Stomach (tissue), 8 donors: ENCODE measurements at regions not wholly inside any gene's neighbourhood (a gene's known extent, or its start where the extent isn't known, plus 50 kb on each side); places are given as distances from the start of the nearest gene placed in this dataset.

Source experiments
- DNase-seq, 2 donors: peaks; one replicate each; pipeline versions ENCODE4 v3.0.0 to v3.0.0-alpha.2; 2013 to 2019
- H3K27ac ChIP-seq, 5 donors: fragments of 200-600 bp in 4 of 5; sonication (generic) in 4 of 5; one replicate each; pipeline ENCODE4 v1.5.1; 2013 to 2019; ENCODE audit warnings: mild to moderate bottlenecking in 1 of 5, moderate library complexity in 1 of 5
- H3K27me3 ChIP-seq, 3 donors: fragments of 200-600 bp; sonication (generic); one replicate each; pipeline ENCODE4 v1.5.1; 2017 to 2019; ENCODE audit warnings: mixed run types in 1 of 3
- H3K36me3 ChIP-seq, 4 donors: fragments of 200-600 bp; sonication (generic); 1 replicate in 3 of 4; 2 replicates in 1 of 4; pipeline ENCODE4 v1.5.1; 2016 to 2019
- H3K4me1 ChIP-seq, 4 donors: fragments of 200-600 bp; sonication (generic); one replicate each; pipeline ENCODE4 v1.5.1; 2016 to 2019
- H3K4me3 ChIP-seq, 4 donors: fragments of 200-600 bp; sonication (generic) in 3 of 4; one replicate each; pipeline ENCODE4 v1.5.1; 2016 to 2019; ENCODE audit warnings: mild to moderate bottlenecking in 1 of 4
- H3K9me3 ChIP-seq, 4 donors: fragments of 200-600 bp; sonication (generic); one replicate each; pipeline ENCODE4 v1.5.1; 2016 to 2019
- EP300 ChIP-seq: sonication (generic); formaldehyde crosslinking; IDR thresholded peaks from one replicate; pipeline ENCODE4 v1.6.1; 2017; ENCODE audit warnings: antibody characterized with exemption
- POLR2A ChIP-seq, 4 donors: fragments of 450-650 bp; IDR thresholded peaks; one replicate each; pipeline ENCODE4 v1.6.1; 2016; ENCODE audit warnings: antibody characterized with exemption in 4 of 4, control low read depth in 2 of 4, mild to moderate bottlenecking in 1 of 4, moderate library complexity in 1 of 4
- POLR2AphosphoS5 ChIP-seq, 3 donors: sonication (generic); formaldehyde crosslinking; IDR thresholded peaks; one replicate each; pipeline ENCODE4 v1.6.1; 2016; ENCODE audit warnings: antibody characterized with exemption in 3 of 3
- WGBS, 5 donors: extraction: QIAGEN DNeasy Blood & Tissue Kit in 3 of 5; methylation state at CpG; one replicate each; pipeline versions ENCODE4 v1.1.5 to v1.1.7; 2013 to 2018; 5-methylcytosine and 5-hydroxymethylcytosine counted together
- intact Hi-C: fragments of 100-400 bp; cut with DNase I; formaldehyde crosslinking; loops from one replicate; pipeline ENCODE4 v1.15.1; 2023; ENCODE audit warnings: low total_unique reads
- TF ChIP-seq, protein P1 (sequence below), 7 experiments: fragments of 450-650 bp in 4 of 7; fragments of 200-600 bp in 3 of 7; sonication (generic) in 3 of 7; IDR thresholded peaks; one replicate each; pipeline ENCODE4 v1.5.1; 2016 to 2019; ENCODE audit warnings: antibody characterized with exemption in 7 of 7, control low read depth in 2 of 7, mild to moderate bottlenecking in 1 of 7
- donor health status: healthy with polysubstance abuse.
- donor health status: Bipolar disorder and iron deficiency.
- donor health status: healthy.

DNA sequence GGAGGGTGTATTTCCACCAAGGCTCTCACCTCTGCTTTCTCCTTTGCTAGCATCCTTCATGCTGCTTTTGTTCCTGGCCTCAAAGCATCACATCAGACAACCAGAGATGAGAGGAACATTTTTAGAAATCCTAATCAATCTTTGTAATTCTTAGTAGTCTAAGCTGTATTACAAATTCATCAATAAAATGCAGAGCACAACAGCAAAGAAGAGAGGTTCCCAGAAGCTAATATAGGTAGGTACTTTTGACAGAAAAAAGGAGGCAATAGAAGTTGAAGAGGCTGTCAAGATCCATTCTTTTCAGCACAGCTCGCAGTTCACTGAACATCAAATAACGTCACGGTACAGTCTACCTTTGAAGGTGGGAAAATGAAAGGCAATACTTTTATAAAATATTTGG, 265.2 kb upstream of the SYT1 start:
- no peak for DNase-seq
- Histone ChIP-seq H3K36me3 (no peaks in the 10 kb centered on the region), H3K27ac (no peak overlapping the region), H3K4me1 (no peaks in the 10 kb centered on the region), H3K4me3 (no peak overlapping the region), H3K27me3 (no peaks in the 10 kb centered on the region), H3K9me3 (peaks cover 0 to 13% (median 7%) of the 10 kb centered on the region in 4 donors)
- TF ChIP-seq, protein P1, sequence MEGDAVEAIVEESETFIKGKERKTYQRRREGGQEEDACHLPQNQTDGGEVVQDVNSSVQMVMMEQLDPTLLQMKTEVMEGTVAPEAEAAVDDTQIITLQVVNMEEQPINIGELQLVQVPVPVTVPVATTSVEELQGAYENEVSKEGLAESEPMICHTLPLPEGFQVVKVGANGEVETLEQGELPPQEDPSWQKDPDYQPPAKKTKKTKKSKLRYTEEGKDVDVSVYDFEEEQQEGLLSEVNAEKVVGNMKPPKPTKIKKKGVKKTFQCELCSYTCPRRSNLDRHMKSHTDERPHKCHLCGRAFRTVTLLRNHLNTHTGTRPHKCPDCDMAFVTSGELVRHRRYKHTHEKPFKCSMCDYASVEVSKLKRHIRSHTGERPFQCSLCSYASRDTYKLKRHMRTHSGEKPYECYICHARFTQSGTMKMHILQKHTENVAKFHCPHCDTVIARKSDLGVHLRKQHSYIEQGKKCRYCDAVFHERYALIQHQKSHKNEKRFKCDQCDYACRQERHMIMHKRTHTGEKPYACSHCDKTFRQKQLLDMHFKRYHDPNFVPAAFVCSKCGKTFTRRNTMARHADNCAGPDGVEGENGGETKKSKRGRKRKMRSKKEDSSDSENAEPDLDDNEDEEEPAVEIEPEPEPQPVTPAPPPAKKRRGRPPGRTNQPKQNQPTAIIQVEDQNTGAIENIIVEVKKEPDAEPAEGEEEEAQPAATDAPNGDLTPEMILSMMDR (IDR thresholded peaks at IDR 0.05), result no peak
- no peak for TF ChIP-seq EP300
- no peak for TF ChIP-seq POLR2AphosphoS5 (IDR thresholded peaks at IDR 0.05)
- TF ChIP-seq POLR2A (IDR thresholded peaks at IDR 0.05), result no peak
- intact Hi-C loops, result no loop called here
- 58 to 90% (median 78%) methylated on average over 3 of the region's 3 CpGs for whole genome bisulfite sequencing, 5 donors

DNA sequence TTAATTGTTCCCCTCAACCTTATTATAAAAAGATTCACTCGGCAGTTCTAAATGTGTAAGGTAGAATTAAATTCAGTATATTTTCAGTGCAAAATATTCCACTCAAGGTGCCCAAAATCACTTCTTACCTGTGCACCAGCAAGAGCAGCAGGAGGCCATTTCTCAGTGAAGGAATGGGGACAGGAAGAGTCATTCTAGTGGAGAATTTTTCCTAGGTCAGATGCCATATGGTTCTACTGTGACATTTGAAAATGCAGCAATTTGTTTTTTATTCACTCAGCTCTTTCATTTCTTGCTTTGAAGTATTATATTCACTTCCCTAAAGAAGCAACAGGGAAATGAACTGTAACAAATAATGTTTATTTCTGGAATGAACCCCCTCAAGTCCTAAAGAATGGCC, 264.0 kb upstream of the SYT1 start:
- Histone ChIP-seq H3K9me3 (peaks cover 0 to 20% (median 8%) of the 10 kb centered on the region in 4 donors), H3K4me3 (no peak overlapping the region), H3K4me1 (no peaks in the 10 kb centered on the region), H3K27me3 (no peaks in the 10 kb centered on the region), H3K27ac (no peak overlapping the region), H3K36me3 (no peaks in the 10 kb centered on the region)
- 82 to 96% (median 92%) methylated on average over 1 of the region's 1 CpG for WGBS, 5 donors
- intact Hi-C loops, result no loop called here
- DNase-seq, result no peak
- TF ChIP-seq POLR2AphosphoS5 (IDR thresholded peaks at IDR 0.05), result no peak
- no peak for TF ChIP-seq EP300
- TF ChIP-seq POLR2A (IDR thresholded peaks at IDR 0.05), result no peak
- TF ChIP-seq, protein P1 (IDR thresholded peaks at IDR 0.05), result no peak

DNA sequence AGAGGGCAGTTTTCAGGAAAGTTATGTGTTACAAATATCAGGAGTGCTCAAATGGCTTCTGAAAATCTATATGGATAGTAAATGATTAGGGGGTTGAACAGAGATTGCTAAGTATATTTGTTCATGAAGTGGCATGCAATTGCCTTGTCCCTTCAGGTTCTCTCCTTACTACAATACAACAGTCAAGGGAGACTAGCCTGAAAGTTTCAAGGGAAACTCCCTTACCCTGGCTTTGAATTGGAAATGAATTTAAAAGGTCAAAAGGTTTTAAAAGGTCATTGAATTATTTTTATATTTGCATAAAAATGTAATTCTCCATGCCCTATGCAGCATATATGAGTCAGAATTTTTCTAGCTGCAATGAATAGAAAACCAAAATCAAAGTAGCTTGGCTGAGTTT, 253.1 kb upstream of the SYT1 start:
- H3K4me1 ChIP-seq, result no peaks in the 10 kb centered on the region
- H3K9me3 ChIP-seq, result peaks cover 0 to 13% (median 5%) of the 10 kb centered on the region in 4 donors
- H3K27me3 ChIP-seq, result no peaks in the 10 kb centered on the region
- H3K36me3 ChIP-seq, result no peaks in the 10 kb centered on the region
- no peak overlapping the region for H3K4me3 ChIP-seq
- TF ChIP-seq, protein P1 (IDR thresholded peaks at IDR 0.05), result no peak
- no peak for TF ChIP-seq EP300
- TF ChIP-seq POLR2AphosphoS5 (IDR thresholded peaks at IDR 0.05), result no peak
- no peak for TF ChIP-seq POLR2A (IDR thresholded peaks at IDR 0.05)
- intact Hi-C loops, result no loop called here
- no peak overlapping the region for H3K27ac ChIP-seq
- DNase-seq, result no peak

DNA sequence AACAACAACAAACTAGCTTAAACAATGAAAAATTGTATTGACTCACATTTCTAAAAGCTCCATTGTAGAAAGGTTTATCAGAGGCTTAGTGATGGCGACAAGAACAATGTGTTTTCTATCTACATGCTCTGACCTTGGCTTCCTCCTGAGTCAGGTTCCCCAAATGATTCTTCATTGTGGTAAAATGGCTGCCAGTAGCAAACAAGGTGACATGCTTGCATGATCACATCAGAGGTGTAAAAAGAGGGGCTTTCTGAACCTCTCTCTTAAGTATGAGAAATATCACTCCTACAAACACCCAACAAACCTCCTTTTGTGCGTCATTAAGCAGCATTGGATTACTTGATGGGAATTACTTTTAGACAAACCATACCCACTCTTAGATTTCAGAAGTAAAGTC, 252.4 kb upstream of the SYT1 start:
- Histone ChIP-seq H3K27ac (no peak overlapping the region), H3K4me3 (no peak overlapping the region), H3K9me3 (peaks cover 0 to 13% (median 5%) of the 10 kb centered on the region in 4 donors), H3K27me3 (no peaks in the 10 kb centered on the region), H3K4me1 (no peaks in the 10 kb centered on the region), H3K36me3 (no peaks in the 10 kb centered on the region)
- intact Hi-C loops, result no loop called here
- TF ChIP-seq EP300, result no peak
- TF ChIP-seq, protein P1 (IDR thresholded peaks at IDR 0.05), result no peak
- TF ChIP-seq POLR2AphosphoS5 (IDR thresholded peaks at IDR 0.05), result no peak
- no peak for TF ChIP-seq POLR2A (IDR thresholded peaks at IDR 0.05)
- DNase-seq, result no peak
- 77 to 85% (median 79%) methylated on average over 2 of the region's 2 CpGs for WGBS, 5 donors
